ENCODE measurements at regions not wholly inside any gene's neighbourhood (a gene's known extent, or its start where the extent isn't known, plus 50 kb on each side); places are given as distances from the start of the nearest gene placed in this dataset.
A peak's percentile ranks its signal among the peaks of the same experiment; 100 is the strongest.

DNA sequence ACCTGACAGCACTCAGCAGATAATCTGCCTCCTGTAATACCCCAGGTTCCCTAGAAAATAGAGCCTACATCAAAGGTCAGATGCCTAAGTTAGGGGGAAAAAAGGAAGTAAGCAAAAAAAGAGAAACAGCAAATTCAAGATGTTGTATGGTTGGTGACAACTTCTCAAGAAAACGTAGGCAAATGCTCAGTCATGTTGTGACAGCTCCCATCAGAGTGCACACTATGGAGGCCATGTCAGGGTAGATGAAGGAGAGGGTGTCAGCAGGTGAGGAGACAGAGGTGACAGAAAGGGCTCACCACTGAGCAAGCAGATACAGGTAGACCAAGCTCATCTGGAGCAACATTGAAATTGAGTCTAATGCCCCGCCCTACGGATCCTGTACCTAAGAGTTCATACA, 356.8 kb upstream of the BRINP1 start:
- no peak for DNase-seq

DNA sequence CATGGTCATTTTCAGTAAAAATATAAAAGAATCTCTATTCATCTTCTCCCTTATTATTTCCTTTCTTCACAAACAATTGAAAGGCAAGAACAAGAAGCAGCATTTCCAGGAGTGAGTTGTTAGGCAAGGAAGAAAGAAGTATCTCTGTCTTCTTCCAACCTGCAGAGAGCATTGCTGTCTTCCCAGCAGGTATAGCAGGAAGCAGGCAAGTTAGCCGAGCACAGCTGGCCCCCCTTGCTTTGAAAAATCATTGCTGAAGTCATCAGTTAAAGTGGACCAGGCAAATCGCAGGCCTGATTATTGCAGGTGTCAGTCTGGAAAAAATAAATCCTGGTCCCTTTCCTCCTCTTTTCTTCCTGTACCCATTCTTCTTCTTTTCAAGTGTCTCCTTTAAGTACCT, 353.1 kb upstream of the BRINP1 start:
- DNase-seq = no peak

DNA sequence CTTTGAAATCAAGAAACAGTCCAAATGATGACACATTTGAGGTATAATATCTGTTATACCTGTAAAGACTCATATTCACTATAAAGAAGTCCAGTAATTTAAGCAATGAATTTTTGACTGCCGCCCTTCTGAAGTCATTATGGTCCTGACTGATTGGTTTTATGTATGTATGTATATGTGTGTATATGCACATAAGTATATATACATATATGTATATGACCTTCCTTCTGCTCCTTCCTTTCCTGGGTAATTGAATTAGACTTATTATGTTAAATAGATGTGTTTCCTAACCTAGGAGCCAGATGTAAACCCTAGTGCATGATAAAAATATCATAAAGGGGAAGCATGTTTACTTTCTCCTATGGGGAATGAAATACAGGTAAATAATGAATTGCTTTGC, 343.1 kb upstream of the BRINP1 start:
- DNase-seq = no peak

DNA sequence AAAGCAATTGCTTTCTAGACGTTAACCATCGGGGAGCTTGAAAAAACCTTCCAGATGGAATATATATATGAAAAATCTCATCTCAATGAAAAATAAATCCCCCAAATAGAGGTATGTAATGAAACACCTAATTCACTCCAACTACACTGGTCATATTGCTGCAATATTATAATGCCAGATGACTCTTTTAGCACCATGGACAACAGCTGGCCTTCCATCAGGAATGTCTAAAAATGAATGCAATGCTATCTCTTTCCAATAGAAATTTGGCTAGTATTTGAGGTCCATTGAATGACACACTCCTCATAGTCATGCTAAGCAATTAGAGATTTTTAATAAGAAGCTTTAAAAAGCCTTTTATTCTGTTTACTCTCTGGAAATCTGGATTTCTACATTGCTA, 340.2 kb upstream of the BRINP1 start:
- DNase-seq = no peak

DNA sequence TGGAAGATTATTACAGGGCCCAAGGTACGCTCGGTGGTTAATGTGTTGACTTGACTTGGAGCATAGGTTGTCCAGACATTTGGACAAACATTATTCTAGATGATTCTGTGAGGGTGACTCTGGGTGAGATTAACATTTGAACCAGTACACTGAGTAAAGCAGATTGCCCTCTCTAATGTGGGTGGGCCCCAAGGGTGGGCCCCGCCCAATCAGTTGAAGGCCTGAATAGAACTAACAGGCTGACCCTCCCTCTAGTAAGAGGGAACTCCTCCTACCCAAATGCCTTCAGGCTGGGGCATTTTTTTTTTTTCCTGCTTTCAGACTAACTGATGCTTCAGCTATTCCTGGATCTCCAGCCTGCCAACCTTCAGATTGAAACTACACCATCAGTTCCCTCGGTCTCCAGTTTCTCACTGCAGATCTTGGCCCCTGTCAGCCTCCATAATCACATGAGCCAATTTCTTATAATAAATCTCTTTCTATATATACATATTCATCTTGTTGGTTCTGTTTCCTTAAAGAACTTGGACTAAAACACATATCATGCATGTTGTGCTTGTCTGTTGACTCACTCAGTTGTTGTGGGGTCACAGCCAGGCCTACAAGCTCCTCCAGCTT, 338.1 kb upstream of the BRINP1 start:
- no peak for DNase-seq

DNA sequence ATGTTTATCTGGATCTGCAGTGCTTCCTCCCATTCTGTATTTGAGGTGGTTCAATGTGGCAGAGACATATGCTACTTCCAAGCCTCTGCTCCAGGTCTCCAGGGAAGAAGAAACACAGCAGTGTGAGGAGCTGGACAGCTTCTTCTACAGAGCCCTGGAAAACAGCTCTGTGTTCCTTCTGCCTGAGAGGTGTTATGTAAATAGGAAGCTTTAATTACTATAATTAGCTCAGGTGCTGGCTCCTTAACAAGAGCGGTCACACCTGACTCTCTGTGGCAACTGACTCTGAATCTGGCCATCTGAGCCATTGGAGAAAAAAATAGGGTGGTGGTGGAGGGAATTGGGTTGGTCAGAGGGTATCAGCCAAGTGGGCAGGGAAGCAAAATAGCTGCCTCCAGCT, 332.4 kb upstream of the BRINP1 start:
- DNase-seq = no peak

DNA sequence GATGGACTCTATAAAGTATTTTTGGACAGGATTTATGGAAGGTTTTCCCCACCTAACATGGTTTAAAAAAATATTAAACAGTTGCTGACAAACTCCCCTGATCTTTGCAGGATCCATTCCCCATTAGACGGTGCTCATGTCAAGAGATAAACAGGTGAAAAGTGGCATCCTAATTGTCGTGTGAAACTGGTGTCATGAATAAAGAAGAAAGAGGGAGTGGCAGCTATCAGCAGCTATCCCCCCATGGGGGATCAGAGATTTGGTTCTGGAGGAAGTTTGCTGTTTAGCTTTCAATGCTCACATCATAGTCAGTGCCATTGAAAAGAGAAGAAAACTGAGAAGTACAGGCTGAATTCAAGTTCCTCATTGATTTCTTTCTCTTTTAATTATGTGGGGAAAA, 329.3 kb upstream of the BRINP1 start:
- DNase-seq = no peak

DNA sequence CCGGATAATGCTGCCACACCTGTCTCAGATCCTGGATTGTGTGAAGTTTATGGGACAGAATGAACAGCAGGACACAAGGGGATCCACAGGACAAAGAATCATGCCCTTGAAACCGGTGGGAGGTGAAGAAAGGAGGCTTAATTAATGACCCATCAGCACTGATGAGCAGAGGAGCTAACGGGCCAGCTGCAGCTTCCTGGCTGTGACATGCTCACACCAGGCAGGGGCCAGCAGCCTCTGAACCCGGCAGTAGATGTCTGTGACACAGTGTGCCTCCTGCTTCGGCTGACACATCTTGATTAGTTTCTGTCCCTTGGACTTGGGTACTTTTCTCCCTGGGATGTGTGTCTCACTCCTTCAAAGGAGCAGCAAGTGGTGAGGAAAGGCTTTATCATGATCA, 328.8 kb upstream of the BRINP1 start:
- no peak for DNase-seq

DNA sequence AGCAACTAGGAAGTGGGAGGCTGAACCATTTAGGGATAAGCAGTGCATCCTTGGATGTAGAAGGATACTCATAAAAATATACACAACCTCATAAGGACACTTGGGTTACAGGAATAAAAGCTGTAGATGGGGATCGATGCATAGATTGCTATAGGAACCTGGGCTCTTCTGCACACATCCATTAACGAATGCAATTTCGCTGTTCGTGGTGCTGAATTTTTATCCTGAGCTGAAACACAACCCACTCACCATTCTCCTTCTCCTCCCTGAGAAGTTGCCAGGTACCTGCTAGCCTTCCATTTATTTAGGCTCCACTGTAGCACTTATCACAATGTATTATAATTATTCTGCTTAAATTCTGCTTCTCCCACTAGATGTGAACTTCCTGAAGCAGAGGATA, 320.6 kb upstream of the BRINP1 start:
- DNase-seq = no peak

DNA sequence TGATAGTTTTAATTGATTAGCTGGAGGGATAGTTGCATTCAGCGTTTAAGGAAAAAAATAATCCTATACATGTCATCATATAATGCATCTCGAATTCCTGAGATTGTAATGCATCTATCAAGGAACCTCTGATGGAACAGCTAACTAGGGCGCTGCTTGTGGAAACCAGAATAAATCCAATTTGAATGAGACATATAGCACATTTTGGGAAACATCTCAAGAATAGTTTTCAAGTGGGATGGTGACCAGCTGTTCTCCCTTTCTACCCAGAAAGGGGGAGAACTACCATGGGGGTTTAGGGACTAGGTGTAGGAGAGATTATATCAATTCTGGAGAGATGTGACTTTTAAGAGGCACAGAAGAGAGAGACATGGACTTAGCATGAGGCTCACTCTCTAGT, 319.3 kb upstream of the BRINP1 start:
- DNase-seq = no peak

DNA sequence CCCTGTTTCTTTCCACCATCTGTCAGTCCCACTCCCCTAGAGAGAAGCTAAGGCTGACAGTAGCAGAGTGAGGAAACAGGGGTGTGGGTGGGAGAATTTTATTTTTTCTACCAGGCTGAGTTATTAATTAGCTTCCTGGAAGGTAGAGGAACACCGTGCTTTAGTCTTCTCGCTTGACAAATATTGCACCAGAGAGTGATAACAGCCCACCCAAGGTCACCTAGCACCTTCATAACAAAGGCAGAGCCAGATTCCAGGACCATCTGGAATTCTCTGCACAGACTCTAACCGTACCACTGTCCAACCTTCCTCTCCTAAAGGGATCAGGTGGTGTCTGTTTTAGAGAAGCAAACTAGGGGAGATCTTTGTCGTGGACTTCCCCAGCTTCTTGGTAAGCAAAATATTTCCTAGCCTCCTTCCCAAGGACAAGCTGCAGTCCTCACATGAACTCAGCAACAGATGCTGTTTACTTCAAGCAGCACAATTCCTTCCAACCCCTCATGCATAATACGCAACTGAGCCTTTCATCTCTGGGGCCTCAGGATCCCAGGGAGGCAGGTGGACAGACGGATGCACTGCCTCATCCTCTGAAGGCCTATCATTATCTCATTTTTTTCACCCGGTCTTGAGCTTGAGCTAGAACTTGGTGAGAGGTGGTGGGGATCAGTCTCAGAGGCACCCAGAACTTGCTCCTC, 308.7 kb upstream of the BRINP1 start:
- DNase-seq = peak; percentile 92

DNA sequence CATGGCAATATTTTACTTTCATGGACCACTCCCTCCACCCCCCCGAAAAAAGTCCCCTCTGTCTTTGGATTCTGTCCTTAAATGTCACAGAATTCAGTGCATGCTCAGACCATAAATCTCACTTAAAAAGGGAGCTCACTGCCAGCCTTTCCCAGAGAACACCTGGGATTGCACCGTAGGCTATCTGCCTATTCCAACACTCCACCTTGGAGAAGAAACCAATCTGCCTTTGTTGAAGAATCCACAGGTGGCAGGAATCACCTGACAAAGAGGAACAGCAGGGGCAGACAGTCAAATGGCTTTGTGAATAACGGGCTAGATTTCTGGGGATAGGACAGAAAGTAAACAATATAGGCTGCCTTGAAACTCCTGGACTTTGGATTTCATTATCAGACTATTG, 306.7 kb upstream of the BRINP1 start:
- no peak for DNase-seq

DNA sequence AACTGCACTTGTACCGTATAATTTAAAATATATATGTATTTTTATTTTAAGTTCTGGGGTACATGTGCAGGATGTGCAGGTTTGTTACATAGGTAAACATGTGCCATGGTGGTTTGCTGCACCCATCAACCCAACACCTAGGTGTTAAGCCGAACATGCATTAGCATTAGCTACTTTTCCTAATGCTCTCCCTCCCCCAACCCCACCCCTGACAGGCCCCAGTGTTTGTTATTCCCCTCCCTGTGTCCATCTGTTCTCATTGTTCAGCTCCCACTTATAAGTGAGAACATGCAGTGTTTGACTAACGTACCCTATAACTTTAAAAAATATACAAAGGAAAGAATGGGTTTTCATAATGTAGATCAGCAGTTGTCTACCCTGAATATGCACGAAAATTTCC, 303.5 kb upstream of the BRINP1 start:
- peak; percentile 46 for DNase-seq

DNA sequence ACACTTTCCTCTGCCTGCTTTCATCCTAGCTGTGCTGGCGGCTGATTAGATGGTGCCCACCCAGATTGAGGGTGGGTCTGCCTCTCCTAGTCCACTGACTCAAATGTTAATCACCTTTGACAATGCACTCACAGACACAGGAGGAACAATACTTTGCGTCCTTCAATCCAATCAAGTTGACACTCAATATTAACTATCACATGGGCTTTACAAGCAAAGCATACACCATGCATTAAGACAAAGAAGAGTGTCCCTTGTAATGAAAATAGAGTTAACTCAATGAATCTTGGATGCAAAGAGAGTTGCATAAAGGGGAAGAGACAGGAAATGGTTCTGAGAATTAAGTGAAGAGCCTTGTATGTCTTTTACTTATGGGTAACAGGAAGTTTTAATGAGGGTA, 298.7 kb upstream of the BRINP1 start:
- no peak for DNase-seq

DNA sequence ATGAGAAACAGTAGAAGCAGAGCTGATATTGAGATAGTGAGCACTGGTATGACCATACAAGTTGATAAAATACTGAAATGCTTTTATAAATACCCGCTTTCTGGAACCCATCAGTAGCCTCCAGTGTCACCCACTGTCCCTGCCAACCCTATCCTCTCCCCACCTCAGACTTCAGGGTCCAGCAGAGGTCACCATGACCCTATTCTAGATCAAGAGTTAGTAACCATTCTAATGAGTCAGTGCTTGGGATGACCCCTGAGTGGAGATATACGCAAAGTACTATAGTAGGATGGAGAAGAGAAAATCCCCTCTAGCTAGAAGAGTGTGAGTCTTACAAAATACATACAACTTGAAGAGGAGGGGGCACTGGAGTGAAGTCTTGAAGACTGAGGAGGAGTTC, 297.9 kb upstream of the BRINP1 start:
- no peak for DNase-seq

DNA sequence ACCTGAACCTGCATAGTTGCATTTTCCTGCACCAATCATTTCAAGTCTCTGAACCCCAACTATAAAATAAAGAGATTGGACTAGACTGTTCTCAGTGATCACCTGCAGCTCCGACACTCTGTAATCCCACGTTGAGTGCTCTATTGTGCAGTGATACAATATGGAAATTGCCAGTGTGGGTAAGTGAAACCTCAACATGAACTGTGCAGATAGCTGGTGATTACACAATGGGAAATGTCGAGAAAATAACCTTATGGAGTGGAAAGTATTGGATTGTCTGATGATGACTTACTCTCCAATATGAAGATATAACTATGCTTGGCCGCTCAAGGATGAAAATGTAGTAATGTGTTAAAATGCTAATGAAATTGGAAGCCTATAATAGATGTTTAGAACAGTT, 293.1 kb upstream of the BRINP1 start:
- DNase-seq = no peak

DNA sequence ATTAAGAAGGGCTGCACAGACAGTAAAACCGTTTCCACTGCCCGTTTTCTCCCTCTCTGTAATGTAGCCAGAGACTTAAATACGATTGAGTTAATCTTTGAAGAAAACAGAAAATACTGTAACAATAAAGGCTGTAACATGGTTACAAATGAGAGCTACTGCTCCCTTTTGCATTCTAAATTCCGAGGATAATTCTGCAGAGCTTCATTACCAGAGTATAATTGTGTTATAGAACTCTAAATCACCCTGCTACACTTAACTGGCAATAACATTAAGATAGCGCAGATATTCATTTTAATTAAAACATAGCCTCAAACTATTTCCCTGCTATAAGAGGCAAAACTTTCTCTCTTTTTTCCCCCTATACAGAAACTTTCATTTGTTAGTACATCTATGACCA, 283.7 kb upstream of the BRINP1 start:
- no peak for DNase-seq

DNA sequence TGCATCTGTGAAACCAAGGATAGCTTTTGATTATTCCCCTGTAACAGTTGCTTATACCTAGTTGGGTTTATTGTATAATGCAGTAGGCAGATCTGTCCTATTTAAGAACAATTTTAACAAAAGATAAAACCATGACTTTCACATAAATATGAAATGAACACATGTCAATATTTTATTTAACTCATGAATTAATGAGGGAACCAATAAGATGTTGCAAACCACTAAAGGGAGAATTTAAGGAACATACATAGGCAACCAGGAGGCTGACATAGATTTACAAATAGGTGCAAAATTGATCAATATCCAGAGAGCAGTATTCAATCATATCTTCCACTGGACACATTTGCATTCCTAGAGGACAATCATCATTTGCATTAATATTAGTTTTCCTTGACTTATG, 280.0 kb upstream of the BRINP1 start:
- DNase-seq = no peak

DNA sequence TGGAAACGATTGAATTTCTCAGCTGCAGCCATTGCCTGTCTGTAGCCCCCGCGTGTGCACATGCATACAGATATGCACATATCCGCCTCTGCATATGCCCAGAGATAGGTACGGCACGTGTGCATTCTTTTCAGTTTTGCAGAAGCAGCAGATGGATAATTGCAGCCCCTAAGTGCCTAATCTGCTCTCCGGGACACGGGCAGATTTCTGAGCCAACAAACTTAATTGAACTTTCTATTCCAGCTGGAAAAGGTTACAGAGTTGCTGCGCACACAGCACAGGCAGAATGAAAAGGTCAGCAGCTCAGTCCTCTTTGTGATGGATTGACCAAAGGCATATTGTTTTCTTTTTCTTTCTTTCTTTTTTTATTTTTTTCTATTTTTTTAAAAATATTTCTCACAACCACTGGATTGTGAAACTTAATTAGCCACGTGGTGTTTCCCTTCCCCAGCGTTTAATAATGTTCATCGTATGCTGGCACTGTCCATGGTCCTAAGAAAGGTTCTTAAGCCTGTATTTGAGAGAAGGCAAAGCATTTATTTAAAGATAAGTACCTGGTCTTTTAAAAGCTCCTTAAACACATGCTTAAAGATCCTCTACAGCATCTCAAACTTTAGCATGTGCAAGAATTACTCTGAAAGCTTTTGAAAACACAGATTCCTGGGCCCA, 270.2 kb upstream of the BRINP1 start:
- DNase-seq = peak; percentile 80

DNA sequence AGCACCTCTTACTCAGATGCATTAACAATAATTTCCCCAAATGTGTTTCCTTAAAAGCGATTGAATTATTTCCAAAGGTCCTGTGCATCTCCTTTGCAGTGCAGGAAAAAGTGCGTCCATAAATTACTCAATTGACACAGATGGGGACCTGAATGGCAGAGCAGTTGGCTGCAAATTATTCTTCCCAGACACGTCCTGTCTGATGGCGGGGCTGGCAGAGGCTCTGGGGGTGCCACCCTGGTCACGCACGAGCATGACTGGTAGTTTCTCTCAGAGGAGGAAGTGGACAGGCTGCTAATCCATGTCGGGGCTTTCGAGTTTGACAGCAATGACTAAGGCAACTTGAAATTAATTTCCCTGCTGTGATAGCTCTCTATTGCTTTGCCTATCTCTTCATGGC, 264.8 kb upstream of the BRINP1 start:
- DNase-seq = no peak

DNA sequence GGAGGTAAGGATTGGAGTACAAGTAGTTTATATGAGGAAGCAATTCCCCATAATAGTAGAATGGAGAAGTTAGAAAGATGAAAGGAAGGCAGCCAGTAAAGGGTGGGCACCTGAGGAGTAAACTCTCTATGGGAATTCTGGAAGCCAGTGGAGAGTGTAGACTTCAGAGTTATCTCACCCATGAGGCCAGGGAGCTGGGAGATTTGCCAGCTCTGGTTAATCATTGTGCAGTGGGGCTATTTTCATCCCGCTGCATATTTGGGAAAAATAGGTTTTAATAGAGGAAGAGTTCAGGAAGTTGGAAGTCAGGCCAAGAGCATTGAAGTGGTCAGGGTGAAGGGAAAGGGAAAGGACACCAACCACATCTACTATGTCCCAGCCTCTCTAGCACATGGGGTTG, 242.3 kb upstream of the BRINP1 start:
- DNase-seq = no peak

DNA sequence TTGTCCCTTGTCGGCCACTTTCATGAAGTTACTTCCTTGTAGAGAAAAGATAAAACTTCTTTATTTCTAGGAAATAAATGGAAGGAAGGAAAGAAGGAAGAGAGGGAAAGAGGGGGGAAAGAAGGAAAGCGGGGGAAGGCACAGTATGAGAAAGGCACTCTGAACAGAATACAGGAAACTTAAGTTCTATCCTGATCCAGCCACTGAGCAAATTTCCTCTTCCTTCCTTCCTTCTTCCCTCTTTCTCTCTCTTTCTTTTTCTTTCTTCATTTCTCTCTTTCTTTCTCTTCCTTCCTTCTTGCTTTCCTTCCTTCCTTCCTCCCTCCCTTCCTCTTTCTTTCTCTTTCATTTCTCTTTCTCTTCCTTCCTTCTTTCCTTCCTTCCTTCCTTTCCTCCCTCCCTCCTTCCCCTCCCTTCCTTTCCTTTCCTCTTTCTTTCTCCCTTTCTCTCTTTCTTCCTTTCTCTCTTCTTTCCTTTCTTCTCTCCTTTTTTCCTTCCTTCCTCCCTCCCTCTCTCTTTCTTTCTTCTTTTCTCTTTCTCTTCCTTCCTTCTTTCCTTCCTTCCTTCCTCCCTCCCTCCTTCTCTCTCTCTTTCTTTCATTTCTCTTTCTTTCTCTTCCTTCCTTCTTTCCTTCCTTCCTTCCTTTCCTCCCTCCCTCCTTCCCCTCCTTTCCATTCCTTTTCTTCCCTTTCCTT, 240.2 kb upstream of the BRINP1 start:
- DNase-seq = no peak

DNA sequence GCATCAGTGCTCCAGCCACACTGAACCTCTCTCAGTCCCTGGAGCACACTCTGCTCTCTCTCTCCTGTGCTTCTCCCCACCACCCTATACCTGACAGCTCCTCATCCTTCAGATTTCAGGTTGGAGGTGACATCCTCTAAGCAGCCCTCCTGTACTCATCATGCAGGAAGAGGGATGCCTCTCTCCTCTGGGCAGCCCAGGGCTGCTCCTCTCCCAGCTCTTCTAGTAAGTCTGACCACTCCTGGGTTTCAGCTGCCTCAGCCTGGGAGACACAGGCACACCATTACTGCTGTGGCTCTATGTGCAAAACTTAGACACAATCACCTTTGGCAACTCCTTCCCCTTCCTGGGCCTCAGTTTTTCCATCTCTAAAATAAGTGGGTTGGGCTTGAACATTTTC, 232.4 kb upstream of the BRINP1 start:
- DNase-seq = no peak

DNA sequence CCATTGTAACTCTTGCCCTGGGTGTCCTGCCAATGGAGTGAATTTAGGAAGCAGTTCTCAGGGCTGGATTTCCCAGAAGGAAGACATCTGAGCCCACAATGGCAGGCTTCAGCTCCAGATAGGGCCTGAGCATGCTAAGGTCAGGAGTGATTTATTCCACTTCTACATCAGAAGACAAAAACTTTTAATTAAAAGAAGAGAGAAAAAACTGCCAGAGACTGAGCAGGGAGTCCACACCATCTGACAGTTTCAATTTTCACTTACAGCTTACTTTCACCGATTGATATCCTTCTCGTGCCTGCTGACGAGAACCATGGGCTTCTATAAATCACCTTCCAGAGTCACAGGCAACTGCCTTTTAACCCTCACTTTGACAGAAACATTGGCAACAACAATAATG, 228.3 kb upstream of the BRINP1 start:
- no peak for DNase-seq
